Mesenchymal stem cell (in vitro differentiated cells and primary cell): ENCODE measurements at regions not wholly inside any gene's neighbourhood (a gene's known extent, or its start where the extent isn't known, plus 50 kb on each side); places are given as distances from the start of the nearest gene placed in this dataset.

Experiments
- DNase-seq: peaks from one replicate; pipeline ENCODE4 v3.0.0-alpha.2; 2013
- H2AFZ ChIP-seq: one replicate; pipeline ENCODE4 v1.6.1; 2013; ENCODE audit warnings: low read depth, mild to moderate bottlenecking, control low read depth, inconsistent platforms, low read length, moderate library complexity
- H2AK5ac ChIP-seq: 2 replicates; pipeline ENCODE4 v1.6.1; 2013; ENCODE audit warnings: low read length, moderate library complexity, mild to moderate bottlenecking, inconsistent platforms; ENCODE audit not compliant: severe bottlenecking
- H2BK120ac ChIP-seq: one replicate; pipeline ENCODE4 v1.6.1; 2013; ENCODE audit warnings: low read depth, mild to moderate bottlenecking, inconsistent platforms, low read length, moderate library complexity
- H2BK12ac ChIP-seq, 2 experiments: one replicate each; pipeline ENCODE4 v1.6.1; 2013; ENCODE audit warnings: inconsistent platforms in 2 of 2, low read length in 2 of 2, mild to moderate bottlenecking in 2 of 2, moderate library complexity in 2 of 2, control low read depth in 1 of 2
- H2BK15ac ChIP-seq: one replicate; pipeline ENCODE4 v1.6.1; 2013; ENCODE audit warnings: mild to moderate bottlenecking, low read depth, inconsistent platforms; ENCODE audit not compliant: poor library complexity, severe bottlenecking
- H2BK5ac ChIP-seq: 2 replicates; pipeline ENCODE4 v1.6.1; 2013; ENCODE audit warnings: low read depth, mild to moderate bottlenecking, low read length, control low read depth, inconsistent platforms; ENCODE audit not compliant: poor library complexity, severe bottlenecking
- H3K14ac ChIP-seq, 2 experiments: one replicate each; pipeline ENCODE4 v1.6.1; 2013; ENCODE audit warnings: inconsistent platforms in 2 of 2, low read length in 2 of 2, control low read depth in 1 of 2, mild to moderate bottlenecking in 1 of 2, moderate library complexity in 1 of 2
- H3K18ac ChIP-seq, 2 experiments: one replicate each; pipeline ENCODE4 v1.6.1; 2013; ENCODE audit warnings: inconsistent platforms in 2 of 2, low read length in 2 of 2, control low read depth in 1 of 2, low read depth in 1 of 2, mild to moderate bottlenecking in 1 of 2
- H3K23ac ChIP-seq, 2 experiments: one replicate each; pipeline ENCODE4 v1.6.1; 2013; ENCODE audit warnings: inconsistent platforms in 2 of 2, low read length in 2 of 2, mild to moderate bottlenecking in 2 of 2, moderate library complexity in 2 of 2, control low read depth in 1 of 2
- H3K27ac ChIP-seq: 2 replicates; pipeline ENCODE4 v1.5.1; 2013; ENCODE audit warnings: mild to moderate bottlenecking, moderate library complexity, low read length, control low read depth, inconsistent platforms; ENCODE audit not compliant: poor library complexity, severe bottlenecking
- H3K27me3 ChIP-seq, 2 experiments: 2 replicates each; pipeline versions ENCODE4 v1.6.1 to v1.7.0; 2013; ENCODE audit warnings: low read length in 2 of 2, mild to moderate bottlenecking in 2 of 2, moderate library complexity in 2 of 2, control low read depth in 1 of 2, inconsistent platforms in 1 of 2; ENCODE audit not compliant: control insufficient read depth in 1 of 2, insufficient read depth in 1 of 2
- H3K36me3 ChIP-seq, 2 experiments: 2 replicates each; pipeline versions ENCODE4 v1.6.1 to v1.7.0; 2013; ENCODE audit warnings: low read length in 2 of 2, control low read depth in 1 of 2, inconsistent platforms in 1 of 2, low read depth in 1 of 2, mild to moderate bottlenecking in 1 of 2; ENCODE audit not compliant: insufficient read depth in 2 of 2, control insufficient read depth in 1 of 2
- H3K4ac ChIP-seq, 2 experiments: one replicate each; pipeline ENCODE4 v1.6.1; 2013; ENCODE audit warnings: inconsistent platforms in 2 of 2, low read length in 2 of 2, mild to moderate bottlenecking in 2 of 2, moderate library complexity in 2 of 2, control low read depth in 1 of 2, low read depth in 1 of 2
- H3K4me1 ChIP-seq: 2 replicates; pipeline ENCODE4 v1.6.1; 2013; ENCODE audit warnings: low read depth, low read length, control low read depth; ENCODE audit not compliant: control insufficient read depth, insufficient read depth
- H3K4me2 ChIP-seq: 2 replicates; pipeline ENCODE4 v1.6.1; 2013; ENCODE audit warnings: low read length, mild to moderate bottlenecking, inconsistent platforms; ENCODE audit not compliant: poor library complexity, severe bottlenecking
- H3K4me3 ChIP-seq, 2 experiments: 2 replicates each; pipeline versions ENCODE4 v1.5.1 to v1.7.0; 2013; ENCODE audit warnings: low read length in 2 of 2, mild to moderate bottlenecking in 2 of 2, control low read depth in 1 of 2, low read depth in 1 of 2; ENCODE audit not compliant: insufficient read depth in 1 of 2
- H3K79me1 ChIP-seq: replicated peaks from 2 replicates; pipeline ENCODE4 v1.6.1; 2013; ENCODE audit warnings: mild to moderate bottlenecking, control low read depth, low read length, inconsistent platforms; ENCODE audit not compliant: poor library complexity, severe bottlenecking
- H3K9ac ChIP-seq: 2 replicates; pipeline ENCODE4 v1.7.0; 2013; ENCODE audit warnings: mild to moderate bottlenecking, low read length, moderate library complexity
- H3K9me3 ChIP-seq: 2 replicates; pipeline ENCODE4 v1.7.0; 2013; ENCODE audit warnings: mild to moderate bottlenecking, low read length; ENCODE audit not compliant: control insufficient read depth
- H4K8ac ChIP-seq: one replicate; pipeline ENCODE4 v1.6.1; 2013; ENCODE audit warnings: inconsistent platforms, mild to moderate bottlenecking, low read length, moderate library complexity
- H4K91ac ChIP-seq: one replicate; pipeline ENCODE4 v1.6.1; 2013; ENCODE audit warnings: mild to moderate bottlenecking, low read length, inconsistent platforms
- WGBS: methylation state at CpG from one replicate; pipeline ENCODE4 v1.1.7; 2013; ENCODE audit warnings: mixed read lengths; 5-methylcytosine and 5-hydroxymethylcytosine counted together

DNA sequence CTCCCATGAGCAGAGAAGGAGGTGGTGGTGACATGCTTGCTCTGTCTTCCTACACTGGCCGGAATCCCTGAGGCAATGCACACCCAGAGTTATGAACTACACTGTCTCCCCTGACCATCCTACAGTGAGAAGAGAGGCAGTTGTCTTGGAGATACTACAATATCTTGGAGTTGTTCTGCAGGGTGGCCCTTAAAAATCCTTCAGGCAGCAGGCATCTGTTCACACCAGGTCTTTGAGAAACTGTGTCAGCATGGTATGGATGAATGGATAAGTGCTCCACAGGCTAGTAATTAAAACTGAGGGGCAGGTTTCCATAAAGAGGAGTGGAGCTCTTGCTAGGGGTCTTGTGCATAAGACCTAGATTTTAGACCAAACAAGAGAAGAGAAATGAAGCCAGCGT lies 223.7 kb upstream of the COPS8 start:
- H2AK5ac ChIP-seq = no peak overlapping the region
- no peak overlapping the region for H4K91ac ChIP-seq
- H2BK5ac ChIP-seq = no peak overlapping the region
- H3K9ac ChIP-seq = peak overlapping the region; percentile 34
- DNase-seq = no peak
- peaks cover 3% of the 10 kb centered on the region for H3K9me3 ChIP-seq
- no peak overlapping the region for H2BK15ac ChIP-seq
- no peak overlapping the region for H3K27ac ChIP-seq
- H3K36me3 ChIP-seq = no peaks in the 10 kb centered on the region
- no peak overlapping the region for H3K23ac ChIP-seq
- H3K4me2 ChIP-seq = no peak overlapping the region
- H3K4me1 ChIP-seq = peaks cover 6% of the 10 kb centered on the region
- H3K27me3 ChIP-seq = peaks cover 0 to 10% of the 10 kb centered on the region in 2 experiments
- H2BK12ac ChIP-seq = no peak overlapping the region
- no peak overlapping the region for H3K4ac ChIP-seq
- no peaks in the 10 kb centered on the region for H3K79me1 ChIP-seq
- H2BK120ac ChIP-seq = no peak overlapping the region
- no peak overlapping the region for H3K18ac ChIP-seq
- 84% methylated on average over 1 of the region's 2 CpGs for WGBS
- H3K4me3 ChIP-seq = no peak overlapping the region
- no peak overlapping the region for H3K14ac ChIP-seq
- H2AFZ ChIP-seq = no peak overlapping the region
- no peak overlapping the region for H4K8ac ChIP-seq

DNA sequence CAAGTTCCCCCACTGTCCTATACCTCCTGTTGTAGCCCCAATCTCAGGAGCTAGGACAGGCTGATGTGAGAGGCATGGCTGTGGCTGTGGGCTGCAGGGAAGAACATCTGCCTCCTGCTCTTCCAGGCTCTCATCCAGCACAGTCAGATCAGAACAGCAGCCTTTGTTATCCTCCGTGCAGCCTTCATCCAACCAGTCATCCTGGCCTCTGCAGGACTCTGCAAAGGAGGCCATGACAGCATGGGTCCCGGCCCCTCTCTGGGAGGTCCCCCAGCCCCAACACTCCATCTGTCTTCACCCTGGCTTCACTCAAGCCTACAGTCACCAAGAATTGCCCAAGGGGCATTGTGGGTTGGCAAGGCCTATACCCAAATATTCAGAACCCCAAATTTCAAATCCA lies 223.2 kb upstream of the COPS8 start:
- Histone ChIP-seq H3K27me3 (peaks cover 0 to 7% of the 10 kb centered on the region in 2 experiments), H3K4me1 (peaks cover 6% of the 10 kb centered on the region), H3K23ac (no peak overlapping the region), H2AFZ (no peak overlapping the region), H3K4me3 (no peak overlapping the region), H3K18ac (no peak overlapping the region), H2BK15ac (no peak overlapping the region), H4K91ac (no peak overlapping the region), H2BK12ac (no peak overlapping the region), H2BK120ac (no peak overlapping the region), H3K27ac (no peak overlapping the region), H4K8ac (no peak overlapping the region), H3K9me3 (peaks cover 3% of the 10 kb centered on the region), H3K14ac (no peak overlapping the region), H2BK5ac (no peak overlapping the region), H3K9ac (peak overlapping the region; percentile 34), H3K36me3 (no peaks in the 10 kb centered on the region), H3K4ac (no peak overlapping the region), H3K79me1 (no peaks in the 10 kb centered on the region), H3K4me2 (no peak overlapping the region), H2AK5ac (peak overlapping the region; percentile 21)
- no peak for DNase-seq
- WGBS = 91% methylated on average over 2 of the region's 2 CpGs

DNA sequence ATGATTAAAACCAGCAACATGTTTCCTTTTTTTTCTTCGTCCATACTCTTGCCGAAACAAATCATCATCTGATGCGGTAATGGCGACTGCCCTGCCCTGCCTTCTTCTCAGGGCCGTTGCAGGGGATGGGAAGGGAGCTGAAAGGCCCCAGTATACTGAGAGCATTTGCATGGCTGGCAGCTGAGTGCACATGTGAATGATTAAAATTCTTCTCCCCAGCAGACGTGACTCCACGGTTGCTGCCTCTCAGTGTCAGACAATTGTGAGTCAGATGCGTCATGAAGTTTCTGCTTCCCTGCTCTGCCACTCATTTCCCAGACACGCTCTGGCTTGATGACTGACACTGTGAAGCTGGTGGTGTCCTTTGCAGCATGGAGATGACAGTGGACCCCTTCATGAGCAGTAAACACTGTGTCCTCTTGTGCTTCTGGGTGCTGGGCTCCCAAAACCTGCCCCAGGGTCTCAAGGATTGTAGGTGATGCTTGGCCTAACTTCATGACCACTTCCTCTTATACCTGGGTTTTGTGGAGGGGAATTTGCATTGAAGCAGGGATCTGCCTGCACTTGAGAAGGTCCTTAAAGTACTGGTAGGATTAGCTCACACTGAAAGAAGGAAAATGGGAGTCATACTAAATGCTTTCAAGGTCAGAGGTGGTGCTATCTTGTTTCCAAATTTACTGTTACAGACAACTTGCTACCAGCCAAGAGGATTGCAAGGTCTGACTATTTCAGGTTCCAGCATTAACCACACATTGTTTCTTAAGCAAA lies 222.5 kb upstream of the COPS8 start:
- Histone ChIP-seq H3K27ac (no peak overlapping the region), H3K18ac (no peak overlapping the region), H3K9me3 (peaks cover 3% of the 10 kb centered on the region), H3K79me1 (no peaks in the 10 kb centered on the region), H3K27me3 (peaks cover 0 to under 1% of the 10 kb centered on the region in 2 experiments), H2AK5ac (no peak overlapping the region), H3K23ac (no peak overlapping the region), H3K36me3 (no peaks in the 10 kb centered on the region), H4K91ac (no peak overlapping the region), H3K14ac (no peak overlapping the region), H3K9ac (peak overlapping the region; percentile 34), H2BK5ac (no peak overlapping the region), H2BK15ac (no peak overlapping the region), H2BK12ac (no peak overlapping the region), H3K4ac (no peak overlapping the region), H4K8ac (no peak overlapping the region), H3K4me2 (no peak overlapping the region), H3K4me3 (peak overlapping the region in 1 of 2 experiments; percentile 0), H3K4me1 (peaks cover 6% of the 10 kb centered on the region), H2AFZ (no peak overlapping the region), H2BK120ac (no peak overlapping the region)
- WGBS = 66% methylated on average over 9 of the region's 9 CpGs
- peak; percentile 77 for DNase-seq

DNA sequence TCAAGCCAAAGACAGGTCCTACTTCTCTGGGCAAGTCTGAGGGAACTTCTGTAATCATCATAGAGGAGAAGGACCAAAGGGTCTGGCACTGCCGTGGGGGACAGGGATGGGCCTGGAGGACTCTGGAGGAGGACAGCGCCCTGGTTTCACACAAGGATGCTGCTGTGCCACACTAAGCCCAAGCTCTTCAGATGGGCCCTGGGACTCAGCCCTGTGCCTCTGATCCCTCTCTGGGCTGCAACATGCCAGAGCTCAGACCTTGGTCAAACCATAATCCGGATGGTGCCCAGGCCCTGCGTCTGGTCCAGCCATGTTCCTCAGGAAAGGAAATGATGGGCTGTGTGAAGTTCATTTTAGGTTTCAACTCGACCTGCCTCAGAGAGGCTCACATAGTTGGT lies 222.0 kb upstream of the COPS8 start:
- Histone ChIP-seq H3K4me3 (no peak overlapping the region), H3K18ac (no peak overlapping the region), H3K4me2 (no peak overlapping the region), H2BK12ac (no peak overlapping the region), H3K79me1 (no peaks in the 10 kb centered on the region), H2BK15ac (no peak overlapping the region), H3K9me3 (peaks cover 3% of the 10 kb centered on the region), H3K9ac (no peak overlapping the region), H3K27me3 (no peaks in the 10 kb centered on the region), H2BK120ac (no peak overlapping the region), H2BK5ac (no peak overlapping the region), H2AFZ (no peak overlapping the region), H4K91ac (no peak overlapping the region), H3K4ac (no peak overlapping the region), H3K23ac (no peak overlapping the region), H2AK5ac (no peak overlapping the region), H3K14ac (no peak overlapping the region), H4K8ac (no peak overlapping the region), H3K36me3 (no peaks in the 10 kb centered on the region), H3K4me1 (peaks cover 6% of the 10 kb centered on the region), H3K27ac (no peak overlapping the region)
- DNase-seq = no peak
- WGBS = 92% methylated on average over 5 of the region's 5 CpGs
